PFSK-1 (cell line): ENCODE measurements at regions not wholly inside any gene's neighbourhood (a gene's known extent, or its start where the extent isn't known, plus 50 kb on each side); places are given as distances from the start of the nearest gene placed in this dataset.

Experiments
- POLR2AphosphoS5 ChIP-seq: IDR thresholded peaks from 2 replicates; pipeline ENCODE4 v1.6.1; 2012; ENCODE audit warnings: low read depth, mild to moderate bottlenecking, control low read depth, low read length, moderate library complexity
- REST ChIP-seq, 2 experiments: IDR thresholded peaks; 2 replicates each; pipeline versions ENCODE4 v1.6.1 to v1.8.0; 2011 to 2012; ENCODE audit warnings: low read depth in 2 of 2, low read length in 2 of 2, control low read depth in 1 of 2, inconsistent platforms in 1 of 2, mild to moderate bottlenecking in 1 of 2, moderate library complexity in 1 of 2; ENCODE audit not compliant: insufficient read depth in 1 of 2
- SIN3A ChIP-seq: IDR thresholded peaks from 2 replicates; pipeline ENCODE4 v1.6.1; 2012; ENCODE audit warnings: mild to moderate bottlenecking, low read length, moderate library complexity, borderline replicate concordance; ENCODE audit not compliant: insufficient read depth
- TAF1 ChIP-seq: IDR thresholded peaks from 2 replicates; pipeline ENCODE4 v1.6.1; 2012; ENCODE audit warnings: low read length, control low read depth, borderline replicate concordance; ENCODE audit not compliant: insufficient read depth

DNA sequence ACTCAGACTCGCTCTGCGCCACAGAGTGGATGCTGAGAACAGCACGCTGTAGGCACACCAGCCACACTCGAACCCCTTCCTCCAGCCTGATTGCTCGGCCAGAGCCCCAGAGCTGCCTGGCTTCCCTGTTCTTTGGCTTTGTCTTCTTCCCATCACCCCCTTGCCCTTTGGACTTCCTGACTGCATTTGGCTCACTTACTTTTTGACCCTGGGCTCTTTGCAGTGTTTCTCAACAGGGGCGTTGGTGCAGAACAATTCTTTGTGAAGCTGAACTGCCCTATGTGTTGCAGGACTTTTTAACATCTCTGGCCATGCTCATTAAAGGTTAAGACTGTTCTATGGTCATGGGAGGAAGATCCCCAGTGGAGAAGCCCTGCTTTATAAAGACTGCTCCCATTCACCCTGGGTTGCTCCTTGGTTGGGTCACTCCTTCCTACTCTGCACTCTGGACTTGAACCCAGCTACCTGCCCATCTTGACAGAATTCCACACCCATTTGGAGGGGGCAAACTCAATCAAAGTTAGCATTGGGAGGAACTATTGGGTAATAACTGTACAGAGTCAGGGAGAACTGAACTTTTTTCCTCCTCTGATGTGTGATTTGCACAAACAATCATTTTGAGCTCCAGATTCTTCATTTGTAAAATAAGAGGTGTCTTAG lies 127.7 kb upstream of the PLEKHG7 start:
- TF ChIP-seq POLR2AphosphoS5 (no peak), TAF1 (no peak), SIN3A (no peak), REST (IDR thresholded peaks at IDR 0.05; ENCODE audit: insufficient read depth in 1 of 2, low read depth in 2 of 2, low read length in 2 of 2) (no peak)
